ENCODE measurements at regions not wholly inside any gene's neighbourhood (a gene's known extent, or its start where the extent isn't known, plus 50 kb on each side); places are given as distances from the start of the nearest gene placed in this dataset.

DNA sequence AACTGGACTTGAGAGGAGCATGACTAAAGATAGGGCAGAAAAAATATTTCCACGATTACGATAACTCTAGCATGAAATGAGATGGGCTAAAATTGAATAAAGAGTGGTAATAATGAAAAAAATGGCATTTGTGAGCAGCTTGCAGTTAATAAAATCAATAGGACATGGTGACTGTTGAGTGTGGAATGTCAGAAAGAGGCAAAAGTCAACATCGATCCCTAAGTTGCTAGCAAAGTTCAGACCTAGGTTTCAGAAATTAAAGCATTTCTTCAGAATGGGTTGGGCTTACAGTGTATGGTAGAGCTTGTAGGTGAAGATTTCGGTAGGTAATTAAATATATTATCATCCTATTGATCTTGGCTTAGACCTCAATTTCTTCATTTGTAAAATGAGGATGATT, 656.7 kb upstream of the NRG3 start:
- TF ChIP-seq, protein P1, sequence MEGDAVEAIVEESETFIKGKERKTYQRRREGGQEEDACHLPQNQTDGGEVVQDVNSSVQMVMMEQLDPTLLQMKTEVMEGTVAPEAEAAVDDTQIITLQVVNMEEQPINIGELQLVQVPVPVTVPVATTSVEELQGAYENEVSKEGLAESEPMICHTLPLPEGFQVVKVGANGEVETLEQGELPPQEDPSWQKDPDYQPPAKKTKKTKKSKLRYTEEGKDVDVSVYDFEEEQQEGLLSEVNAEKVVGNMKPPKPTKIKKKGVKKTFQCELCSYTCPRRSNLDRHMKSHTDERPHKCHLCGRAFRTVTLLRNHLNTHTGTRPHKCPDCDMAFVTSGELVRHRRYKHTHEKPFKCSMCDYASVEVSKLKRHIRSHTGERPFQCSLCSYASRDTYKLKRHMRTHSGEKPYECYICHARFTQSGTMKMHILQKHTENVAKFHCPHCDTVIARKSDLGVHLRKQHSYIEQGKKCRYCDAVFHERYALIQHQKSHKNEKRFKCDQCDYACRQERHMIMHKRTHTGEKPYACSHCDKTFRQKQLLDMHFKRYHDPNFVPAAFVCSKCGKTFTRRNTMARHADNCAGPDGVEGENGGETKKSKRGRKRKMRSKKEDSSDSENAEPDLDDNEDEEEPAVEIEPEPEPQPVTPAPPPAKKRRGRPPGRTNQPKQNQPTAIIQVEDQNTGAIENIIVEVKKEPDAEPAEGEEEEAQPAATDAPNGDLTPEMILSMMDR (IDR thresholded peaks at IDR 0.05), result no peak
- TF ChIP-seq POLR2A (IDR thresholded peaks at IDR 0.05), result no peak
